Neural progenitor cell (in vitro differentiated cells): ENCODE measurements at regions not wholly inside any gene's neighbourhood (a gene's known extent, or its start where the extent isn't known, plus 50 kb on each side); places are given as distances from the start of the nearest gene placed in this dataset.

ENCODE experiments used
- DNase-seq: peaks from one replicate; pipeline ENCODE4 v3.0.0-alpha.2; 2016; ENCODE audit warnings: low spot score
- H2AFZ ChIP-seq: fragments of 200-600 bp; sonication (generic); replicated peaks from 2 replicates; pipeline ENCODE4 v1.6.1; 2016; ENCODE audit warnings: antibody characterized with exemption
- H3F3A ChIP-seq: fragments of 200-600 bp; sonication (generic); 2 replicates; pipeline ENCODE4 v1.6.1; 2016; ENCODE audit warnings: antibody characterized with exemption, low read depth
- H3K27ac ChIP-seq: fragments of 200-600 bp; sonication (generic); 2 replicates; pipeline ENCODE4 v1.5.1; 2016; ENCODE audit warnings: mild to moderate bottlenecking
- H3K27me3 ChIP-seq: fragments of 200-600 bp; sonication (generic); 2 replicates; pipeline ENCODE4 v1.6.1; 2016; ENCODE audit warnings: mild to moderate bottlenecking, moderate library complexity
- H3K36me3 ChIP-seq: fragments of 200-600 bp; sonication (generic); 2 replicates; pipeline ENCODE4 v1.5.1; 2016
- H3K4me1 ChIP-seq: fragments of 200-600 bp; sonication (generic); 2 replicates; pipeline ENCODE4 v1.6.1; 2016; ENCODE audit warnings: mixed run types
- H3K4me2 ChIP-seq: fragments of 200-600 bp; sonication (generic); 2 replicates; pipeline ENCODE4 v1.6.1; 2016
- H3K4me3 ChIP-seq: fragments of 200-600 bp; sonication (generic); 2 replicates; pipeline ENCODE4 v1.5.1; 2016
- H3K79me2 ChIP-seq: fragments of 200-600 bp; sonication (generic); 2 replicates; pipeline ENCODE4 v1.6.1; 2016; ENCODE audit warnings: low read depth
- H3K9ac ChIP-seq: fragments of 200-600 bp; sonication (generic); 2 replicates; pipeline ENCODE4 v1.6.1; 2016
- H3K9me3 ChIP-seq: fragments of 200-600 bp; sonication (generic); 2 replicates; pipeline ENCODE4 v1.5.1; 2016; ENCODE audit warnings: low read depth
- H4K20me1 ChIP-seq: fragments of 200-600 bp; sonication (generic); 2 replicates; pipeline ENCODE4 v1.6.1; 2016; ENCODE audit warnings: low read depth
- H3K27ac Mint-ChIP-seq: 3 replicates; pipeline ENCODE4 v1.8.0; 2021; ENCODE audit warnings: mixed read lengths
- H3K27me3 Mint-ChIP-seq: 2 replicates; pipeline ENCODE4 v1.8.0; 2022; ENCODE audit warnings: low read depth, mild to moderate bottlenecking, inconsistent platforms, moderate library complexity, mixed read lengths; ENCODE audit not compliant: insufficient read depth
- H3K36me3 Mint-ChIP-seq: 3 replicates; pipeline ENCODE4 v1.8.0; 2021; ENCODE audit warnings: mixed read lengths
- H3K4me1 Mint-ChIP-seq: 3 replicates; pipeline ENCODE4 v1.8.0; 2021; ENCODE audit warnings: mixed read lengths
- H3K4me3 Mint-ChIP-seq: 3 replicates; pipeline ENCODE4 v1.8.0; 2021; ENCODE audit warnings: mild to moderate bottlenecking, moderate library complexity, mixed read lengths
- H3K9me3 Mint-ChIP-seq: 3 replicates; pipeline ENCODE4 v1.8.0; 2020; ENCODE audit warnings: mixed read lengths
- CTCF ChIP-seq: fragments of 200-600 bp; sonication (generic); IDR thresholded peaks from 2 replicates; pipeline ENCODE4 v1.5.1; 2017; ENCODE audit warnings: antibody characterized with exemption, mild to moderate bottlenecking
- EZH2 ChIP-seq: fragments of 200-600 bp; sonication (generic); IDR thresholded peaks from 2 replicates; pipeline ENCODE4 v1.6.1; 2017; ENCODE audit warnings: antibody characterized with exemption, mild to moderate bottlenecking, moderate library complexity
- EZH2phosphoT487 ChIP-seq: fragments of 200-600 bp; sonication (generic); IDR thresholded peaks from 2 replicates; pipeline ENCODE4 v1.6.1; 2017; ENCODE audit warnings: antibody characterized with exemption

- DNase-seq, result peak; percentile 15
- H3K36me3 ChIP-seq, result no peaks in the 10 kb centered on the region
Observed at GRCh38 chr6:19472850-19473249, 364.3 kb upstream of the ID4 start.

GRCh38 chr6:19477563-19477962, 359.6 kb upstream of the ID4 start:
- no peaks in the 10 kb centered on the region for H4K20me1 ChIP-seq

More at GRCh38 chr6:19472850-19473249, 364.3 kb upstream of the ID4 start:
- Mint-ChIP-seq H3K27ac (no peak overlapping the region), H3K4me1 (peaks cover 3% of the 10 kb centered on the region), H3K27me3 (no peaks in the 10 kb centered on the region), H3K9me3 (peaks cover 21% of the 10 kb centered on the region), H3K36me3 (peaks cover 11% of the 10 kb centered on the region), H3K4me3 (no peak overlapping the region)
- TF ChIP-seq EZH2 (no peak), CTCF (peak; percentile 60)
- H4K20me1 ChIP-seq, result no peaks in the 10 kb centered on the region
- H2AFZ ChIP-seq, result no peak overlapping the region
- H3K4me1 ChIP-seq, result no peaks in the 10 kb centered on the region
- no peaks in the 10 kb centered on the region for H3K27me3 ChIP-seq
- H3F3A ChIP-seq, result no peaks in the 10 kb centered on the region
- H3K79me2 ChIP-seq, result no peaks in the 10 kb centered on the region
- H3K9me3 ChIP-seq, result no peaks in the 10 kb centered on the region
- H3K9ac ChIP-seq, result no peak overlapping the region
- H3K4me3 ChIP-seq, result no peak overlapping the region
- H3K27ac ChIP-seq, result no peak overlapping the region
- H3K4me2 ChIP-seq, result no peak overlapping the region

GRCh38 chr6:19478273-19478672, 358.9 kb upstream of the ID4 start:
- Histone ChIP-seq H3K4me2 (no peak overlapping the region), H3K27ac (no peak overlapping the region), H3K36me3 (no peaks in the 10 kb centered on the region), H3K9me3 (no peaks in the 10 kb centered on the region), H3K27me3 (no peaks in the 10 kb centered on the region), H3K9ac (no peak overlapping the region), H3K4me1 (no peaks in the 10 kb centered on the region), H2AFZ (no peak overlapping the region), H3K4me3 (no peak overlapping the region), H3F3A (no peaks in the 10 kb centered on the region), H4K20me1 (no peaks in the 10 kb centered on the region), H3K79me2 (no peaks in the 10 kb centered on the region)
- Mint-ChIP-seq H3K36me3 (peaks cover 11% of the 10 kb centered on the region), H3K4me3 (no peak overlapping the region), H3K27ac (no peak overlapping the region), H3K4me1 (peaks cover 13% of the 10 kb centered on the region), H3K9me3 (peaks cover 18% of the 10 kb centered on the region), H3K27me3 (no peaks in the 10 kb centered on the region)
- no peak for DNase-seq
- TF ChIP-seq CTCF (no peak), EZH2phosphoT487 (no peak), EZH2 (no peak)

More at GRCh38 chr6:19477563-19477962, 359.6 kb upstream of the ID4 start:
- no peak for DNase-seq
- Histone ChIP-seq H3K79me2 (no peaks in the 10 kb centered on the region), H3K4me2 (no peak overlapping the region), H3K4me1 (no peaks in the 10 kb centered on the region), H3F3A (no peaks in the 10 kb centered on the region), H3K4me3 (no peak overlapping the region), H3K36me3 (no peaks in the 10 kb centered on the region), H2AFZ (no peak overlapping the region), H3K27me3 (no peaks in the 10 kb centered on the region), H3K9ac (no peak overlapping the region), H3K27ac (no peak overlapping the region), H3K9me3 (no peaks in the 10 kb centered on the region)
- Mint-ChIP-seq H3K36me3 (peaks cover 11% of the 10 kb centered on the region), H3K4me3 (no peak overlapping the region), H3K4me1 (peaks cover 13% of the 10 kb centered on the region), H3K27ac (no peak overlapping the region), H3K9me3 (peaks cover 21% of the 10 kb centered on the region), H3K27me3 (no peaks in the 10 kb centered on the region)
- TF ChIP-seq EZH2, result no peak
- no peak for TF ChIP-seq CTCF
- no peak for TF ChIP-seq EZH2phosphoT487
